Right lobe of liver (tissue), 6 donors: ENCODE measurements at regions not wholly inside any gene's neighbourhood (a gene's known extent, or its start where the extent isn't known, plus 50 kb on each side); places are given as distances from the start of the nearest gene placed in this dataset.

Experiments used
- ATAC-seq, 4 donors: fragments of 200-7000 bp; cut with Tn5 transposase; one replicate each; pipeline ENCODE4 v1.9.1; 2020; ENCODE audit warnings: mild to moderate bottlenecking in 4 of 4, moderate library complexity in 4 of 4
- DNase-seq, 3 donors: peaks; one replicate each; pipeline ENCODE4 v3.0.0-alpha.2; 2020
- H3K27ac ChIP-seq, 3 donors: fragments of 200-600 bp; one replicate each; pipeline ENCODE4 v1.8.0; 2022
- H3K27me3 ChIP-seq, 2 donors: fragments of 200-600 bp; one replicate each; pipeline ENCODE4 v1.8.0; 2022
- H3K36me3 ChIP-seq, 4 donors: fragments of 200-600 bp; sonication (generic) in 1 of 4; one replicate each; pipeline versions ENCODE4 v1.5.1 to v1.8.0; 2017 to 2022; ENCODE audit warnings: control low read depth in 1 of 4
- H3K4me1 ChIP-seq, 4 donors: fragments of 200-600 bp; sonication (generic) in 1 of 4; one replicate each; pipeline versions ENCODE4 v1.5.1 to v1.8.0; 2017 to 2022; ENCODE audit warnings: control low read depth in 1 of 4
- H3K4me3 ChIP-seq, 3 donors: fragments of 200-600 bp; one replicate each; pipeline ENCODE4 v1.8.0; 2022
- H3K9me3 ChIP-seq, 4 donors: fragments of 200-600 bp; sonication (generic) in 1 of 4; one replicate each; pipeline versions ENCODE4 v1.5.1 to v1.8.0; 2017 to 2022; ENCODE audit warnings: control low read depth in 1 of 4
- POLR2A ChIP-seq: fragments of 450-650 bp; IDR thresholded peaks from one replicate; pipeline ENCODE4 v1.6.1; 2017; ENCODE audit warnings: antibody characterized with exemption, mild to moderate bottlenecking
- WGBS: methylation state at CpG from one replicate; pipeline ENCODE4 v1.1.6; 2018; ENCODE audit warnings: low coverage, low lambda C conversion rate; ENCODE audit not compliant: insufficient coverage; ENCODE audit errors: missing lambda C conversion rate; 5-methylcytosine and 5-hydroxymethylcytosine counted together
- intact Hi-C, 2 donors: fragments of 100-400 bp; cut with DNase I; formaldehyde crosslinking; loops; one replicate each; pipeline versions ENCODE4 v1.11.2 to v1.14.1; 2022
- TF ChIP-seq, protein P1 (sequence below), 4 donors: fragments of 200-600 bp in 3 of 4; fragments of 450-650 bp in 1 of 4; IDR thresholded peaks; one replicate each; pipeline versions ENCODE4 v1.5.1 to v1.8.0; 2016 to 2022; ENCODE audit warnings: antibody characterized with exemption in 4 of 4, mild to moderate bottlenecking in 2 of 4
- donor health status: DM: no; HTN: yes; CAD: no.
- donor health status: DM: no; HTN: no; CAD: no.
- donor health status: DM: no; HTN: no; CAD: no.
- donor health status: DM: no; HTN: yes; CAD: no.
- donor health status: DM: no; HTN: yes; CAD: no.

DNA sequence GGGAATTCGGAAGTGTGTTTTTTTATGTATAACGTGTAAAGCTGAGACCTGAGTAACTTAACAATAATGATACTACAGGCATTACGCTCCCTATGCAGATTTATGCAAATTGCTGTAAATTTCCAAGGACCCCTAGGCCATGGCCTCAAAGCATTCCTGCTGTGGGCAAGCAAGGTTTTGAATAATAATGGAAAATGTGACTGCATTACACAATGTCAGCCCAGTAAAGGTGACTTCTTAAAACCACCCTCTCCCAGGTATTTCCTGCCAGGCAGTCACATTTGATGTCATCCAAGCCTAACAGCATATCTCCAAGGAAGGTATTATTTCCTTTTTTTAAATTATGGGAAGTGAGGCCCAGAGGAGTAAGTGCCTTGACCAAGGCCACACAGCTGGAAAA is 621.0 kb downstream of the BCL11B start:
- TF ChIP-seq, protein P1, sequence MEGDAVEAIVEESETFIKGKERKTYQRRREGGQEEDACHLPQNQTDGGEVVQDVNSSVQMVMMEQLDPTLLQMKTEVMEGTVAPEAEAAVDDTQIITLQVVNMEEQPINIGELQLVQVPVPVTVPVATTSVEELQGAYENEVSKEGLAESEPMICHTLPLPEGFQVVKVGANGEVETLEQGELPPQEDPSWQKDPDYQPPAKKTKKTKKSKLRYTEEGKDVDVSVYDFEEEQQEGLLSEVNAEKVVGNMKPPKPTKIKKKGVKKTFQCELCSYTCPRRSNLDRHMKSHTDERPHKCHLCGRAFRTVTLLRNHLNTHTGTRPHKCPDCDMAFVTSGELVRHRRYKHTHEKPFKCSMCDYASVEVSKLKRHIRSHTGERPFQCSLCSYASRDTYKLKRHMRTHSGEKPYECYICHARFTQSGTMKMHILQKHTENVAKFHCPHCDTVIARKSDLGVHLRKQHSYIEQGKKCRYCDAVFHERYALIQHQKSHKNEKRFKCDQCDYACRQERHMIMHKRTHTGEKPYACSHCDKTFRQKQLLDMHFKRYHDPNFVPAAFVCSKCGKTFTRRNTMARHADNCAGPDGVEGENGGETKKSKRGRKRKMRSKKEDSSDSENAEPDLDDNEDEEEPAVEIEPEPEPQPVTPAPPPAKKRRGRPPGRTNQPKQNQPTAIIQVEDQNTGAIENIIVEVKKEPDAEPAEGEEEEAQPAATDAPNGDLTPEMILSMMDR (IDR thresholded peaks at IDR 0.05) = no peak
- no peaks in the 10 kb centered on the region for H3K27me3 ChIP-seq
- H3K36me3 ChIP-seq = no peaks in the 10 kb centered on the region
- DNase-seq (no peak), ATAC-seq (no peak)
- H3K4me3 ChIP-seq = no peak overlapping the region
- H3K9me3 ChIP-seq = no peaks in the 10 kb centered on the region
- 31% methylated on average over 3 of the region's 3 CpGs for WGBS
- intact Hi-C loops = no loop called here
- no peaks in the 10 kb centered on the region for H3K4me1 ChIP-seq
- H3K27ac ChIP-seq = no peak overlapping the region

DNA sequence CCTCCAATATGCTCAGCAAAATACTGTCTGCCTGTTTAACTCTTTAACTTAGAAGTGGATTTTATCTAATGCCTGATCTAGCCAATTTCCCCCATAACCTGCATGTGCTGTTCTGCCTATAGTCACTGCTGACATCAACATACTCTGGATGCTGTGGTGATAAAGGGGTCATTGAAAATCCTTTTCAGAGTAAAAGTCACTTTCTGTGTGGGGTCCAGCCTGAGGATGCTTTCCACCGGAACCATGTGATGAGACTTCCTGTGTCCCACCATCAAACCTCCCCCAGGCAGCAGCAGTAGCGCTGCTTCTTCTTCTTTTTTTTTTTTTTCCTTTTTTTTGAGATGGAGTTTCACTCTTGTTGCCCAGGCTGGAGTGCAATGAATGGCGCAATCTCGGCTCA is 607.0 kb downstream of the BCL11B start:
- ATAC-seq (no peak), DNase-seq (no peak)
- TF ChIP-seq POLR2A = no peak
- TF ChIP-seq, protein P1 (IDR thresholded peaks at IDR 0.05) = no peak
- Histone ChIP-seq H3K27me3 (no peaks in the 10 kb centered on the region), H3K27ac (no peak overlapping the region), H3K9me3 (no peaks in the 10 kb centered on the region), H3K4me1 (no peaks in the 10 kb centered on the region), H3K4me3 (no peak overlapping the region), H3K36me3 (no peaks in the 10 kb centered on the region)
- intact Hi-C loops = no loop called here
- 27% methylated on average over 2 of the region's 4 CpGs for WGBS

DNA sequence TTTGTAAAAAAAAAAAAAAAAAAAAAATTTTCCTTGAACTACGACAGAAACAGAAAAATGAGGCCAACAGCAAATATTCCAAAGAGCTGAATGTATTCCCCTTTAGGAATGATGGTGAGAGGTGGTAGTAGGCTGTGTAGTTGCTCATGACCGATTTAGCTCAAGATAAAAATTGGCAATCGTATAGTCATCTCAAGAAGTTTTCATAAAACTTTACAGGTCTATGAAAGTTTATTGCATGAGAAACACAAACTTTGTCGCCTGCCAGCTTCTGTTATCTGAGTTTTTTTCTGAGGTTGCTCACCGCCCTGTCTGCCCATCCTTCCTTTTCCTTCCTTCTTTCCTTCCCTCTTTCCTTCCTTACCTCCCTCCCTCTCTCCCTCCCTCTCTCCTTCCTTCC is 605.5 kb downstream of the BCL11B start:
- no peaks in the 10 kb centered on the region for H3K36me3 ChIP-seq
- no peak for TF ChIP-seq POLR2A
- TF ChIP-seq, protein P1 (IDR thresholded peaks at IDR 0.05) = no peak
- H3K27me3 ChIP-seq = no peaks in the 10 kb centered on the region
- no peaks in the 10 kb centered on the region for H3K4me1 ChIP-seq
- intact Hi-C loops = no loop called here
- 48% methylated on average over 5 of the region's 5 CpGs for WGBS
- DNase-seq (no peak), ATAC-seq (no peak)
- H3K4me3 ChIP-seq = no peak overlapping the region
- H3K9me3 ChIP-seq = no peaks in the 10 kb centered on the region
- H3K27ac ChIP-seq = no peak overlapping the region

DNA sequence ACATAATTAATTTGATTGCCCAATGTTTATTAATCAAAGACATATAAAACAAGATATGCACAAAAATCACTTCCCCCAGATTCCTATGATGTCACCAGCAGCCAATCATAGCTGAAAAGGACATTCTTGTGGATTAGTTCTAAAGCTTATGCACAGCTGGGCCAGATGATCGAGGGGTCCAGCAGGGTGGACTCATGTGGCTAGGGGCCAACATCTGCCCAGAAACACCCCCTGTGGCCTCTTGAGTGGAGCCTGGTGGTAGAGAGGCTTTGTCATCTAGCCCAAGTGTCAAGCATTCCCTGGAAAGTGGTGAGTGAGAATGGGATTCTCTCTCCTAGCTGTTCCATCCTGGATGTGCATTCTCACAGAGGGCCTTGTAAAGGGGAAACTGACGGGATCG is 590.0 kb downstream of the BCL11B start:
- Histone ChIP-seq H3K27ac (no peak overlapping the region), H3K9me3 (no peaks in the 10 kb centered on the region), H3K4me1 (no peaks in the 10 kb centered on the region), H3K27me3 (no peaks in the 10 kb centered on the region), H3K36me3 (no peaks in the 10 kb centered on the region), H3K4me3 (no peak overlapping the region)
- DNase-seq (no peak), ATAC-seq (no peak)
- 34% methylated on average over 3 of the region's 3 CpGs for WGBS
- TF ChIP-seq POLR2A = no peak
- TF ChIP-seq, protein P1 (IDR thresholded peaks at IDR 0.05) = no peak
- intact Hi-C loops = no loop called here

DNA sequence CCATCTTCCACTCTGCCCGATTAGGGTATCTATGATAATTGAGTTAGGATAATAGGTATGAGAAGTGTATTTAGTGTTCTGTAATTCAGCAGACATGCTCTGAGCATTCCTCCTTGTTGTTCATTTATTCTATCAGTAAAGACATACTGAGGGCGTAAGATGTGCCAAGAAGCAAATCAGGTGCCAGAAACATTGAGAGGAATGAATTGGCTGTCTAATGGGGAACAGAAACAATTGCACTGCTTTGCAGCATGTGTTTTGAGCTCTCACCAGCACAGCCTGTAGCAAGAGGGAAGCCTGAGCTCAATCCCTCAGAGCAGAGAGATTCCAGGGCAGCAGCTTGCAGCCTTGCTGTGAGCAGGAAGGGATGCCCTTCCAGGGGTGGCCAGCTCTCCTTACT is 589.3 kb downstream of the BCL11B start:
- DNase-seq (no peak), ATAC-seq (no peak)
- no peaks in the 10 kb centered on the region for H3K27me3 ChIP-seq
- H3K36me3 ChIP-seq = no peaks in the 10 kb centered on the region
- H3K4me3 ChIP-seq = no peak overlapping the region
- no peaks in the 10 kb centered on the region for H3K4me1 ChIP-seq
- WGBS = 54% methylated on average over 2 of the region's 2 CpGs
- H3K27ac ChIP-seq = no peak overlapping the region
- no peak for TF ChIP-seq POLR2A
- TF ChIP-seq, protein P1 (IDR thresholded peaks at IDR 0.05) = no peak
- no peaks in the 10 kb centered on the region for H3K9me3 ChIP-seq
- intact Hi-C loops = no loop called here
